ENCODE measurements at regions not wholly inside any gene's neighbourhood (a gene's known extent, or its start where the extent isn't known, plus 50 kb on each side); places are given as distances from the start of the nearest gene placed in this dataset.
A peak's percentile ranks its signal among the peaks of the same experiment; 100 is the strongest.

DNA sequence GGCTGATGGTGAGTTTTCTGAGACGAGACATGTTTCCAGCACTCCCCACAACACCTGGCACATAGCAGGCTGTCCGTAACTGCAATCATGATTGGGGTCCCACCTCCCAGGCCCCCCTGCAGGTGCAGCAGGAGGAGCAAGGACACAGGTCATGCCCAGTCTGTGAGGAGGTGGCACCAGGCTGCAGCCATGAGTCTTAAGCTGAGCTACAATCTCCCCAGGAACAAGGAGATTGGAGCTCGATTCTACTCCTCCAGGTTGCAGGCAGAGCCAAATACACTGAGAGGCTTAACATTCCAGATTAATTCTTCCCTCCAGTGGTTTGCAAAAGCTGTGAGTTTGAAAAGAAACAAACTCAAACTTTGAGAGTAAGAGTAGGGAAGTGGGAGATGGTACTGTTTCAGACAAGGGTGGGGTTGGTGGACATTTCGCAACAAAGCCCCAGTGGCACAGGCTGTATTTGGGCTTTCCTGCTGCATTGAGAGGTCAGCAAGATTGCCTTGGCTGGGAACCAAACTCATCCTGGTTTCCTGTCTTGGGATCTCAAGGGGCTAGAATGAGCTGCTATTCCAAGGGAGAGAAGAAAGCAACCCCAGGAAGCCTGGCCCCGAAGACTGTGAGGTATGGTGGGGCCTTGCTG, 64.8 kb upstream of the GALNT2 start:
- Histone ChIP-seq H4K5ac (ENCODE audit: insufficient read length, low read depth, low read length) (no peak overlapping the region), H3K9me3 (ENCODE audit: insufficient read depth in 2 of 2, low read depth in 1 of 2, low read length in 1 of 2) (no peaks in the 10 kb centered on the region), H4K91ac (replicated peaks; ENCODE audit: insufficient read length, low read length) (peak overlapping the region; percentile 10), H3K27ac (ENCODE audit: low read depth, low read length) (no peak overlapping the region), H3K79me1 (ENCODE audit: low read depth, low read length) (no peaks in the 10 kb centered on the region), H3K18ac (ENCODE audit: extremely low read depth, low read length) (no peak overlapping the region), H2AFZ (ENCODE audit: low read length) (peak overlapping the region; percentile 70; the same call in 1 of the 2 replicates), H3K4ac (replicated peaks; ENCODE audit: insufficient read length, low read depth, low read length) (no peak overlapping the region), H3K23me2 (ENCODE audit: low read depth, low read length) (no peaks in the 10 kb centered on the region), H3K4me1 (replicated peaks in 1 of 4; ENCODE audit: control insufficient read depth in 3 of 4, insufficient read depth in 4 of 4, low read length in 3 of 4) (peaks cover 0 to 3% (median 0%) of the 10 kb centered on the region in 4 experiments; a peak in 2 of 7 replicates), H3K4me3 (ENCODE audit: extremely low read depth in 1 of 4, insufficient read depth in 2 of 4, low read depth in 3 of 4, low read length in 4 of 4) (no peak overlapping the region), H4K20me1 (replicated peaks in 1 of 2; ENCODE audit: control insufficient read depth in 1 of 2, insufficient read depth in 2 of 2, low read length in 2 of 2) (no peaks in the 10 kb centered on the region), H2BK20ac (ENCODE audit: low read length) (no peak overlapping the region), H3K9ac (replicated peaks in 1 of 4; ENCODE audit: extremely low read depth in 1 of 4, low read depth in 3 of 4, low read length in 3 of 4) (no peak overlapping the region), H3K79me2 (ENCODE audit: control insufficient read depth in 1 of 2, insufficient read depth in 2 of 2, low read length in 2 of 2) (no peaks in the 10 kb centered on the region), H3K14ac (ENCODE audit: insufficient read length) (no peak overlapping the region), H3K56ac (replicated peaks; ENCODE audit: insufficient read length, low read depth, low read length) (no peak overlapping the region), H2BK5ac (ENCODE audit: low read depth, low read length) (no peak overlapping the region), H4K8ac (ENCODE audit: extremely low read depth, insufficient read depth, low read length) (no peak overlapping the region), H3K23ac (ENCODE audit: insufficient read length) (no peak overlapping the region), H2BK120ac (replicated peaks; ENCODE audit: low read depth, low read length) (no peak overlapping the region), H3K4me2 (ENCODE audit: insufficient read depth in 1 of 2, low read depth in 2 of 2, low read length in 2 of 2) (no peak overlapping the region), H3K27me3 (replicated peaks in 1 of 4; ENCODE audit: control insufficient read depth in 3 of 4, extremely low read depth in 1 of 4, insufficient read depth in 3 of 4, low read length in 3 of 4) (no peaks in the 10 kb centered on the region), H2BK12ac (ENCODE audit: low read depth, low read length) (no peak overlapping the region), H2BK15ac (ENCODE audit: low read length) (no peak overlapping the region), H2AK5ac (ENCODE audit: low read depth, low read length) (no peak overlapping the region), H3K36me3 (ENCODE audit: control insufficient read depth in 2 of 4, insufficient read depth in 4 of 4, low read length in 3 of 4) (no peaks in the 10 kb centered on the region)
- TF ChIP-seq CTBP2 (IDR thresholded peaks at IDR 0.05; ENCODE audit: borderline replicate concordance, insufficient read depth, insufficient read length, low read length) (no peak), KDM5A (IDR thresholded peaks at IDR 0.05; ENCODE audit: low read length) (no peak)
- TF ChIP-seq, protein P1, sequence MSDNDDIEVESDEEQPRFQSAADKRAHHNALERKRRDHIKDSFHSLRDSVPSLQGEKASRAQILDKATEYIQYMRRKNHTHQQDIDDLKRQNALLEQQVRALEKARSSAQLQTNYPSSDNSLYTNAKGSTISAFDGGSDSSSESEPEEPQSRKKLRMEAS (IDR thresholded peaks at IDR 0.05), result no peak
- 88% methylated on average over 5 of the region's 5 CpGs; no CpG with 5 or more reads in 1 of the 2 experiments for WGBS, 2 experiments (ENCODE audit: extremely low coverage in 1 of 2, insufficient coverage in 1 of 2, insufficient read length in 1 of 2, insufficient replicate concordance in 2 of 2, low coverage in 1 of 2, low lambda C conversion rate in 2 of 2, missing lambda C conversion rate in 1 of 2)
- ChIA-PET CTCF (ENCODE audit: partially characterized antibody) (interaction anchor here (2.0 kb wide), 1 partner anchor 29 kb away, joined by 10 read pairs; no protein-coding TSS in a partner anchor), POLR2A (ENCODE audit: partially characterized antibody) (interaction anchor here (0.6 kb wide), 1 partner anchor 27 kb away, joined by 3 read pairs; no protein-coding TSS in a partner anchor)
- FAIRE-seq, result no peak
- no peak for DNase-seq (ENCODE audit: low read depth in 1 of 2, low spot score in 2 of 2)
